Esophagus muscularis mucosa (tissue), 3 donors: ENCODE measurements at regions not wholly inside any gene's neighbourhood (a gene's known extent, or its start where the extent isn't known, plus 50 kb on each side); places are given as distances from the start of the nearest gene placed in this dataset.

ENCODE experiments used
- POLR2A ChIP-seq: fragments of 450-650 bp; IDR thresholded peaks from one replicate; pipeline ENCODE4 v1.6.1; 2017; ENCODE audit warnings: antibody characterized with exemption, moderate library complexity, mild to moderate bottlenecking, low read depth
- TF ChIP-seq, protein P1 (sequence below), 3 experiments: fragments of 200-600 bp in 2 of 3; fragments of 450-650 bp in 1 of 3; sonication (generic) in 2 of 3; IDR thresholded peaks; one replicate each; pipeline ENCODE4 v1.5.1; 2017 to 2019; ENCODE audit warnings: antibody characterized with exemption in 3 of 3, mild to moderate bottlenecking in 2 of 3, moderate library complexity in 1 of 3

DNA sequence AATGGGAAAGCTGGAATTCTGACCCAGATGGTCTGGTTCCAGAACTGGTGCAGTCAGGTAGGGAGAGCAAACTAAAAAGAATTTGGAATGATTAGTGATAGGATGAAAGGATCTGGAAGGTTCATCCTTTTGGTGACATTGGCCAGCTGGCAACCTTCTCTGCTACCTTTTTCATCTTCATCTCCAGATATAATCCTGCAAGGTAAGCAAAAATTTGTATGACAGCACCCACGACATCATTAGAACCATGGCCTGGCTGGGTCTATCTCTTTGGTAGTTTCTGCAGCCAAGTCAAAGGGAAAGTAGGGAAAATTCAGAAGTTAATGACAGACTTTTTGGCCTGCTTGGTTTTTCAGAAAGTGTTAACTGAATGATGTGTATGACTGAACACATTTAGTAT lies 188.9 kb upstream of the MALRD1 start:
- no peak for TF ChIP-seq POLR2A
- TF ChIP-seq, protein P1, sequence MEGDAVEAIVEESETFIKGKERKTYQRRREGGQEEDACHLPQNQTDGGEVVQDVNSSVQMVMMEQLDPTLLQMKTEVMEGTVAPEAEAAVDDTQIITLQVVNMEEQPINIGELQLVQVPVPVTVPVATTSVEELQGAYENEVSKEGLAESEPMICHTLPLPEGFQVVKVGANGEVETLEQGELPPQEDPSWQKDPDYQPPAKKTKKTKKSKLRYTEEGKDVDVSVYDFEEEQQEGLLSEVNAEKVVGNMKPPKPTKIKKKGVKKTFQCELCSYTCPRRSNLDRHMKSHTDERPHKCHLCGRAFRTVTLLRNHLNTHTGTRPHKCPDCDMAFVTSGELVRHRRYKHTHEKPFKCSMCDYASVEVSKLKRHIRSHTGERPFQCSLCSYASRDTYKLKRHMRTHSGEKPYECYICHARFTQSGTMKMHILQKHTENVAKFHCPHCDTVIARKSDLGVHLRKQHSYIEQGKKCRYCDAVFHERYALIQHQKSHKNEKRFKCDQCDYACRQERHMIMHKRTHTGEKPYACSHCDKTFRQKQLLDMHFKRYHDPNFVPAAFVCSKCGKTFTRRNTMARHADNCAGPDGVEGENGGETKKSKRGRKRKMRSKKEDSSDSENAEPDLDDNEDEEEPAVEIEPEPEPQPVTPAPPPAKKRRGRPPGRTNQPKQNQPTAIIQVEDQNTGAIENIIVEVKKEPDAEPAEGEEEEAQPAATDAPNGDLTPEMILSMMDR (IDR thresholded peaks at IDR 0.05): no peak
